GM18907 (cell line): ENCODE measurements at regions not wholly inside any gene's neighbourhood (a gene's known extent, or its start where the extent isn't known, plus 50 kb on each side); places are given as distances from the start of the nearest gene placed in this dataset.

Experiments
- ATAC-seq: cut with Tn5 transposase; IDR thresholded peaks from one replicate; pipeline ENCODE4 v1.9.1; 2021; ENCODE audit warnings: mild to moderate bottlenecking, moderate library complexity; ENCODE audit not compliant: unreplicated experiment

DNA sequence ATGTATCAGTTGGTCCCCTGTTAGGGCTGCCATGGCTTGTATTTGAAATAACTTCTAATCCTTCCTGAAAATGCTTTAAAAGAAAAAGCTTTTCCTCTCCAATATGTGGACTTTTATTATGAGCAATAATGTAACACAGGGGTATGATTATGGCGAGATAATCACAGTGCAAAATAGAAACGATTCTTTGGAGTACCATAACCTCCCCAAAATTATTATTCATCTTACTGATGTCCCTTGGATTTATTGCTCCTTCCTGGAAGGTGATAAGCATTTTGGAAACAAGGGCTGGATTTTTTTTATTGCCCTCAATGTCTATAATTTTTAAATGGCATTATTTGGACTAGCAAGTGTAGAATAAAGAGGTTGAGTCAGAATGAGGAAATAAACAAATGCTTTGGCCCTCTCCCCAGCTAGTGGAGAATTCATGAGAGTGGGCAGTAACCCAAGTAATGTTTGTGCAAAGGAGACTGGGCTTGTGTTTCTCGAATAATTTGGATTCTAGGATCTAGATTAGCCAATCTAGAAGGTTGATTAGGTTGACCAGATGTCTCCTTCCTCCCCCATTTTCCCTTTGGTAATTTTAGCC, 403.9 kb upstream of the CELF2 start:
- ATAC-seq = no peak

- ATAC-seq = no peak
Observed at GRCh38 chr10:10617686-10618085, 400.0 kb upstream of the CELF2 start.

DNA sequence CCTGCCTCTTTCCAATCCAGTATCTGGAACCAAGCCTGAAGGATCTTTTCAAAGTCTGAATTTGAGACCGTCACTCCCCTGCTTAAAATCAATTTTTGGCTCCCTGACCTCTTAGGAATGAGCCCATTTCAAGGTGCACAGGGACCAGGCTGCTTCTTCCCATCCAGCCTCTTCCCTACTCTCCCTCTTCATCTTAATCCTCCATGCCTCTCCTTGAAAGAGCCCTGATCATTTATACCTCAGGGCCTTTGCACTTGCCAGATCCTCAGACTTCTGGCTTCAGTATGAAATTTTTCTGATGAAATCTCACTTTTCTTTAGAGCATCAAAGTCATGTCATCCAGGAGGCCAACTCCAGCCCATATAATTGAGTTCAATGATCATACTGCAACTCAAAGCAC, 399.5 kb upstream of the CELF2 start:
- ATAC-seq = no peak

- no peak for ATAC-seq
Observed at GRCh38 chr10:10623958-10624566, 393.6 kb upstream of the CELF2 start.

DNA sequence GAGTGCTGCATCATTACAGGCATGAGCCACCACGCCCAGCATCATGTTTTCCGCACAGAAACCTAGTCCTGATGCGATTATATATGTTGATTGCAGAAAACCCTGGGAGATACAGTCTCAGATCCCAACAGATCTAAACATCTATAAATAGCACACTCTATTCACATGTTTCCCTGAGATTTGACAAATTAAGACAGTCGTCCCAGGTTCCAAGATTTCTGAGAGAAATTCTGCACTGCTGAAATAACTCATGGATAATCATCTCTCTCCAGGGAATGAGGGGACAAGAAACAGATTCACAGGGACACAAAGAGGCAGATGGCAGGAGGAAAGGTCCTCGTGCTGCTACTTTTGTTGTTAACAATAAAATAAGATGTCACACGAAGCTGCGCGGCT, 393.1 kb upstream of the CELF2 start:
- no peak for ATAC-seq

DNA sequence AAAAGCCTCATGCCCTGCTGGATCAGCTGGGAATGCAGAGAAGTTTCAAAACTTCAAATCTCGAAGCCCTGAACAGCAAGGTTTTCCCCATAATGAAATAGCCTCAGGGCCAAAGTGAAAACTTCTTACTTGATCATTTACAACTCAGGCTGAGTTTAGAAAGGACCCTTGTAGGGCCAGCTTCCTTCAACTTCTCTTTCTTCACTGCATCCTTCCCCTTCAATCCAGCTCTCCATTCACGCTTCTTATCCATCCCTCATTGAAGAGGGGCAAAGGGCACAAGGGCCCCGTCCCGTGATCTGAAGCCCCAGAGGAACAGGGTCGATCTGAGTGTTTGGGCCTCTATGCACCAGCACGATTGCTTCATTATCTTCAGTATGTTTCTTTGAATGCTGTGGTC, 392.2 kb upstream of the CELF2 start:
- ATAC-seq = no peak

- no peak for ATAC-seq
Observed at GRCh38 chr10:10626734-10627133, 390.9 kb upstream of the CELF2 start.

GRCh38 chr10:10627414-10627813, 390.3 kb upstream of the CELF2 start:
- ATAC-seq = no peak

GRCh38 chr10:10629512-10629911, 388.2 kb upstream of the CELF2 start:
- ATAC-seq = no peak

GRCh38 chr10:10630281-10630680, 387.4 kb upstream of the CELF2 start:
- ATAC-seq = no peak

DNA sequence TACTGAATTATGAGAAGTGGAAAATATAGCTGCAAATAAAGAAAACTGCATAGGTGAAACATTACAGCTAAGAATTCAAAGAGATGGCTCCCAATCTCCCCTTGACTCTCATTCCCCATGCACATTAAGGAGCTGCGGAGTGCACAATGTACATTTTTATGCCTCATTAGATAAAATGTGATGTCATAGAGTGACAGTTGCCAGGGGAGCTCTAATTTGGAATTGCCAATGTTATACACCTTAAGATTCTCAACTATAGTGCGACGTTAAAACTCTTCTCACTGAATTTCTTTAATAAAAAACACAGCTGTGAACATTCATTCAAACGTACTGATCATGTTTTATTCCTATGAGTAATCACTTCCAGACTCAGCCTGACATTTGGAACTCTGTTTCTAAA, 386.9 kb upstream of the CELF2 start:
- ATAC-seq = no peak

- ATAC-seq = no peak
Observed at GRCh38 chr10:10642189-10642588, 375.5 kb upstream of the CELF2 start.

- ATAC-seq = no peak
Observed at GRCh38 chr10:10642751-10643150, 374.9 kb upstream of the CELF2 start.

- ATAC-seq = no peak
Observed at GRCh38 chr10:10644008-10644646, 373.5 kb upstream of the CELF2 start.

GRCh38 chr10:10644676-10645385, 372.8 kb upstream of the CELF2 start:
- no peak for ATAC-seq

DNA sequence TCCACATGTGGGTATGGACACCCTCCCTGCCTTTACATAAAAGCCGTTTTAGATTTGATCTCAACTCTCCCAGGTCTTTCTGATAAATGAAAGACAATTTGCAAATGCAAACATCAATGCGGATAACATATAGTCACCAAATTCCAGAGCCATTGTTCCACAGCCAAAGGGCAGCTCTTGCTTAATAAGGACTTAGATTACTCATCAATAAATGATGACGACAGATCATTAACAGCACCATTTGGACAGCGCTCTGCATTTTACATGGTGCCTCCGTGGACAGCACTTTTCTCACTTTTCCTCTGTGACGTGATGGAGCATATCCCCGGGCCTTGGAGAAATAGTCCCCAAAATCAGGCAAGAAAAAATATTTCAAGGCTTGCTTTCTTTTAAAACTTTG, 370.3 kb upstream of the CELF2 start:
- ATAC-seq = no peak

- no peak for ATAC-seq
Observed at GRCh38 chr10:10657139-10657760, 360.4 kb upstream of the CELF2 start.

DNA sequence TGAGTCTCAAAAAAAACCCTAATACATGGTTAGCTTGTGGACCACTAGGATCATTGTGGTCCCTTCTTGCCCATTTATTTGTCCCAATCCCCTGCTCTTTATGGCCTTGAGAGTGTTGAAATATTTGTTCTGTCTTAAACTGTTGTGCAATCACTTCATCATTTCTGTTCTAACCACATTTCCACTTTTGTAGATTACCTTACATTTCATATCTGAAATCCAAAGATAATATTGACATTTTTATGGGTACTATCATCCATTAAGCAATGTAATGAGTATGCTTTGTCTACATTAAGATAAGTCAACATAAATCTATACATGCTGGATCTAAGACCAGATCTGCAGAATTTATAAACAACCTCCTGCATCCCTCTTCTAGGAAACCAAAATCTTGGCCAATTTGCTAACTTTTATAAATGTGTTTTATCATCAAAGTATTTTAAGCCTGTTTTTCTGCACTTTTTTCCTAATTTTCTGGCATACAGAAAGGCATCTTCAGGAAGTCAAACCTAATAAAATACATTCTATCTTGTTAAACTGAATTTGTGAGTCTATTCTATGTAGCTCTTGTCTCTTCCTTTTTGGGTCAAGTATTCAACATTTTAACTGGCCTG, 359.4 kb upstream of the CELF2 start:
- ATAC-seq = no peak

DNA sequence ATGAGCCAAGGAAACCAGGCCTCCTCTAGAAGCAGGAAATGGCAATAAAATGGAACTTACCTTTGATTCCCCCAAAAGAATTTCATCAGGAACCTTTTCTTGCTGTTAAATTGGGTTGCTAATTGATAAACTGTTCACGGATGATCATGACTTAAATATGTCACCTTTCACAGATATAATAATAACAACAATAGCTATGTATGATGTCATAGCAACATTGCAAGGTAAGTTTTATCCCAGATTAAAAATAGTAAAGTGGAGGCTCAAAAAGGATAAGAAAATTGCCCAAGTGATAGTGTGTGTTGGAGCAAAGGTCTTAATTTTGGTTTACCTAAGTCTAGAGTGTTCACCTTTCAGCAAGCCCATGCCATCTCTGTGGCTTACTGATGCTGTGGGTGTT, 357.6 kb upstream of the CELF2 start:
- ATAC-seq = no peak

DNA sequence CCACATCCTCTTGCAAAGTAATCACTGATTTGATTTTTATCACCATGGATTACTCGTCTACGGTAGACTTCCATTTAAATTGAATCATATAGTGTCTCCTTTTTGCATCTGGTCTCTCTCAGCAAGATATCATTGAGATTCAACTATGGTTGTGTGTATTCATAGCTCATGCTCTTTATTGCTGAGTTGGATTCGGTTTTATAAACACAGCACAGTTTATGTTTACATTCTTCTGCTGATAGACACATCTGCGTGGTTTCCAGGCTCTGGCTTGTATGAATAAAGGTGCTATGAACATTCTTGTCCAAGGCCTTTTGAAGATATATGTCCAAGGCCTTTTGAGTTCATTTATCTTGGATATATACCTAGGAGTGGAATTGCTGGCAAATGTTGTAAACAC, 356.5 kb upstream of the CELF2 start:
- no peak for ATAC-seq

DNA sequence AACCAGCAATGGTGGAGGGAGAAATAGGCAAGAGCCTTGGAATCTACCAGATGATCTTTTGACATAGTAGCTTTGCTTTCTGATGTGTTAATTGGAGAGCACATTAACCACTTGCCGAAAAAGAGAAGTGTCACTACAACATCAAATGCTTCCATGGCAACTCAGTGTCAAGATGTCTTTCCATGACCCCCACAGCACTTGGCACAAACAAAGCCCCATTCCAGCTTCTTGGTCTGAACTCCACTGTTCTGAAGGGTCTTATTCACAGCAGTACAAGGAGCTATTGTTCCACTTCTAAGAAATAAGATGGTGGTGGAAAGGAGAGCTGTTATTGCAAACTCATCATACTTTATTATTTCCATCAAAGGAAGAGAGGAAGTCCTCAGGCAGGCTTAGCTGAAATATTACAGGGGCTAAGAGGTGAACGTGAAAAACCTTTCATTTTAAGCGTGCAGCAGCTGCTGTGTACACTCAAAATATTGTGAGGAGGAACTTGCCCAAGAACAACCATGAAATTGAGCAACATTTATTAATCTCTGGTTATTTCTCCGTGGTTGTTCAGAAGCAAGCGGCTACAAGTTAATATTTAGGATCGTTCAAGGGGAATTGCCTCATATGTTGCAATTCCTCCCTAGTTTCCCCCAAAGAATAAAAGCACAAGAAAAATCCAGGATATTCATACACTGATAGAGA, 354.8 kb upstream of the CELF2 start:
- ATAC-seq = no peak
